GM18870 (cell line): ENCODE measurements at regions not wholly inside any gene's neighbourhood (a gene's known extent, or its start where the extent isn't known, plus 50 kb on each side); places are given as distances from the start of the nearest gene placed in this dataset.
"Not testable (repeated sequence)": the region's sequence is repeated elsewhere in the genome, so short reads cannot be mapped to it uniquely, and the experiment has no call there.

ENCODE experiments used
- ATAC-seq: cut with Tn5 transposase; IDR thresholded peaks from one replicate; pipeline ENCODE4 v1.9.1; 2021; ENCODE audit warnings: moderate library complexity; ENCODE audit not compliant: unreplicated experiment

- not testable (repeated sequence) for ATAC-seq
These were observed 1763.0 kb downstream of the SPATA31A7 start for GRCh38 chr9:62952840-62953239.
